Right lobe of liver (tissue), 4 donors: ENCODE measurements at regions not wholly inside any gene's neighbourhood (a gene's known extent, or its start where the extent isn't known, plus 50 kb on each side); places are given as distances from the start of the nearest gene placed in this dataset.

Experiments
- POLR2A ChIP-seq: fragments of 450-650 bp; IDR thresholded peaks from one replicate; pipeline ENCODE4 v1.6.1; 2017; ENCODE audit warnings: antibody characterized with exemption, mild to moderate bottlenecking
- TF ChIP-seq, protein P1 (sequence below), 4 donors: fragments of 200-600 bp in 3 of 4; fragments of 450-650 bp in 1 of 4; IDR thresholded peaks; one replicate each; pipeline versions ENCODE4 v1.5.1 to v1.8.0; 2016 to 2022; ENCODE audit warnings: antibody characterized with exemption in 4 of 4, mild to moderate bottlenecking in 2 of 4
- donor health status: DM: no; HTN: no; CAD: no.
- donor health status: DM: no; HTN: no; CAD: no.
- donor health status: DM: no; HTN: yes; CAD: no.

DNA sequence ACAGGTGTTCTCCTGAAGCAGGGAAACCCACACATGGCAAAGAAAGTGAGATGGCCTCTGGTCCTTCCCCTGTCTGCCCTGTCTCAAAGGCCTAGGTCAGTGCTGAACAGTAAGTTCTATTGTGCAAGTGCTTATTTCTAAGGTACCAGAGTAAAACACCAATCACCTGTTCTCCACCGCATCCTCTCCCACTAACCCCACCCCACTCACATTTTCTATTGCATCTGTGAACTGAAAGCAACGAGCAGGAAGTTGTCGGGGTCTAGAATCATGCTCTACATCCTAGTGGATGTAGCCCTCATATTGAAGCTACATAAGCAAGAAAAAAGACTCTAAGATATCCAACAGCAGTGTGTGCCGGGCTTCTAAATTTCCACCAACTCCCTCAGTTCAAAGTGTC is 265.9 kb downstream of the ENC1 start:
- TF ChIP-seq, protein P1, sequence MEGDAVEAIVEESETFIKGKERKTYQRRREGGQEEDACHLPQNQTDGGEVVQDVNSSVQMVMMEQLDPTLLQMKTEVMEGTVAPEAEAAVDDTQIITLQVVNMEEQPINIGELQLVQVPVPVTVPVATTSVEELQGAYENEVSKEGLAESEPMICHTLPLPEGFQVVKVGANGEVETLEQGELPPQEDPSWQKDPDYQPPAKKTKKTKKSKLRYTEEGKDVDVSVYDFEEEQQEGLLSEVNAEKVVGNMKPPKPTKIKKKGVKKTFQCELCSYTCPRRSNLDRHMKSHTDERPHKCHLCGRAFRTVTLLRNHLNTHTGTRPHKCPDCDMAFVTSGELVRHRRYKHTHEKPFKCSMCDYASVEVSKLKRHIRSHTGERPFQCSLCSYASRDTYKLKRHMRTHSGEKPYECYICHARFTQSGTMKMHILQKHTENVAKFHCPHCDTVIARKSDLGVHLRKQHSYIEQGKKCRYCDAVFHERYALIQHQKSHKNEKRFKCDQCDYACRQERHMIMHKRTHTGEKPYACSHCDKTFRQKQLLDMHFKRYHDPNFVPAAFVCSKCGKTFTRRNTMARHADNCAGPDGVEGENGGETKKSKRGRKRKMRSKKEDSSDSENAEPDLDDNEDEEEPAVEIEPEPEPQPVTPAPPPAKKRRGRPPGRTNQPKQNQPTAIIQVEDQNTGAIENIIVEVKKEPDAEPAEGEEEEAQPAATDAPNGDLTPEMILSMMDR (IDR thresholded peaks at IDR 0.05), result no peak
- TF ChIP-seq POLR2A, result no peak
